ENCODE measurements at regions not wholly inside any gene's neighbourhood (a gene's known extent, or its start where the extent isn't known, plus 50 kb on each side); places are given as distances from the start of the nearest gene placed in this dataset.

Small RNA genes in the stretch of these regions (microRNA-seq; reads per million reads assigned to microRNA genes)
- gene MIR6859-1 (0 reads per million in 2 donors), gene MIR6859-2 (0 reads per million in 2 donors)
